Lower lobe of right lung (tissue), 2 donors: ENCODE measurements at regions not wholly inside any gene's neighbourhood (a gene's known extent, or its start where the extent isn't known, plus 50 kb on each side); places are given as distances from the start of the nearest gene placed in this dataset.

Experiments
- ATAC-seq, 2 donors: fragments of 200-7000 bp; cut with Tn5 transposase; one replicate each; pipeline ENCODE4 v1.9.1; 2020 to 2022; ENCODE audit warnings: mild to moderate bottlenecking in 2 of 2, moderate library complexity in 2 of 2
- DNase-seq: peaks from one replicate; pipeline ENCODE4 v3.0.0-alpha.2; 2020
- H3K27ac ChIP-seq: fragments of 200-600 bp; one replicate; pipeline ENCODE4 v1.8.0; 2022
- H3K27me3 ChIP-seq: fragments of 200-600 bp; one replicate; pipeline ENCODE4 v1.8.0; 2022; ENCODE audit warnings: low read depth
- H3K36me3 ChIP-seq: fragments of 200-600 bp; one replicate; pipeline ENCODE4 v1.8.0; 2022; ENCODE audit warnings: mild to moderate bottlenecking
- H3K4me1 ChIP-seq: fragments of 200-600 bp; one replicate; pipeline ENCODE4 v1.8.0; 2022
- H3K4me3 ChIP-seq: fragments of 200-600 bp; one replicate; pipeline ENCODE4 v1.8.0; 2022; ENCODE audit warnings: mild to moderate bottlenecking
- H3K9me3 ChIP-seq: fragments of 200-600 bp; one replicate; pipeline ENCODE4 v1.8.0; 2022
- CTCF ChIP-seq: fragments of 200-600 bp; IDR thresholded peaks from one replicate; pipeline ENCODE4 v1.8.0; 2022; ENCODE audit warnings: antibody characterized with exemption, mild to moderate bottlenecking
- intact Hi-C: fragments of 100-400 bp; cut with DNase I; formaldehyde crosslinking; loops from one replicate; pipeline ENCODE4 v1.11.0; 2022
- donor health status: DM: no; HTN: yes; CAD: no; lungs with severe emphysema.

DNA sequence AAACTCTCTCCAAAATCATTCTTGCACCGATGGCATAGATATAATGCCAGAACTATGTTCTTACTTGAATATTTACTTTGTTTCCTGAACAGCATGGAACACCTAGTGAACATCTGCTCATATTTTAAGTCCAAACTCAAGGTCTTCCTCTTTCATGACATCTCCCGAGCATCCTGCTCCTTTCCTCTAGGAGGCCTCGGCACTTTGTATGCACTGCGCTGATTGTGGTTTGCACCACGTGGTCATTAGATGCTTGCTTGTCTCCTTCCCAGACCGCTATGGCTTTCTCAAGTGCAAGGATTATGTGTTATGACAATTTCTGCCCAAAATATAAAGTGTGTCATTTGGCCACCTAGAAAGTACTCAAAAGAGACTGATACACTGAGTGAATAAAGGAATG lies 912.0 kb downstream of the GALC start:
- Histone ChIP-seq H3K27me3 (no peaks in the 10 kb centered on the region), H3K4me3 (no peak overlapping the region), H3K9me3 (no peaks in the 10 kb centered on the region), H3K4me1 (no peaks in the 10 kb centered on the region), H3K27ac (no peak overlapping the region), H3K36me3 (no peaks in the 10 kb centered on the region)
- no peak for TF ChIP-seq CTCF
- ATAC-seq, result no peak
- no peak for DNase-seq
- intact Hi-C loops, result loop anchor here (5.0 kb wide), 1 partner anchor 216 kb away; no protein-coding TSS in a partner anchor

DNA sequence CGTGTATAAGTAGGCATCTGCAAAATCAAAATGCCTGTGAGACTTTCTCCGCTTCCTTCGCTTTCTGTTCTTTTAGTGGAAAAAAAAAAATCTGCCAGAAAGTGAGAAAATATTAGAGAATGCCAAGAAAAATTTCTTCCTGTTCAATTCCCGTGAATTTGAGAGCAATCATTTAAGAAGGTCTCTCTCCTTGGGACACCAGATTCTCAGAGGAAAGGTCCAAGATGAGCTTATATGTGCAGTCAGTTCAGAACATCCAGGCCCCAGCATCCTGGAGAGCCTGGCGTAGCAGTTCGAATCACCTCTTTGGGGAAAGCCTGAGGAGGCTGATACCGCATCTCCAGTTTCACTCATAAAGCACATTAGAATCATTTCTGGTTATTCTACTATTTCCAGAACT lies 912.8 kb downstream of the GALC start:
- no peak for TF ChIP-seq CTCF
- Histone ChIP-seq H3K27ac (no peak overlapping the region), H3K4me3 (no peak overlapping the region), H3K36me3 (no peaks in the 10 kb centered on the region), H3K9me3 (no peaks in the 10 kb centered on the region), H3K4me1 (no peaks in the 10 kb centered on the region), H3K27me3 (no peaks in the 10 kb centered on the region)
- DNase-seq (no peak), ATAC-seq (no peak)
- intact Hi-C loops, result loop anchor here (5.0 kb wide), 1 partner anchor 217 kb away; no protein-coding TSS in a partner anchor

- Histone ChIP-seq H3K4me1 (no peaks in the 10 kb centered on the region), H3K36me3 (no peaks in the 10 kb centered on the region), H3K9me3 (no peaks in the 10 kb centered on the region), H3K27ac (no peak overlapping the region), H3K4me3 (no peak overlapping the region), H3K27me3 (no peaks in the 10 kb centered on the region)
- TF ChIP-seq CTCF, result no peak
- intact Hi-C loops, result no loop called here
- DNase-seq (no peak), ATAC-seq (no peak)
These were observed 913.6 kb downstream of the GALC start for GRCh38 chr14:87079416-87079815.

- H3K27ac ChIP-seq, result no peak overlapping the region
- intact Hi-C loops, result no loop called here
- TF ChIP-seq CTCF, result no peak
- no peak for ATAC-seq
- H3K9me3 ChIP-seq, result no peaks in the 10 kb centered on the region
- H3K36me3 ChIP-seq, result no peaks in the 10 kb centered on the region
- H3K27me3 ChIP-seq, result no peaks in the 10 kb centered on the region
- no peaks in the 10 kb centered on the region for H3K4me1 ChIP-seq
- no peak for DNase-seq
- no peak overlapping the region for H3K4me3 ChIP-seq
These were observed 916.1 kb downstream of the GALC start for GRCh38 chr14:87076922-87077321.

GRCh38 chr14:87076146-87076545 lies 916.8 kb downstream of the GALC start:
- TF ChIP-seq CTCF, result no peak
- Histone ChIP-seq H3K4me3 (no peak overlapping the region), H3K36me3 (no peaks in the 10 kb centered on the region), H3K4me1 (no peaks in the 10 kb centered on the region), H3K27ac (no peak overlapping the region), H3K9me3 (no peaks in the 10 kb centered on the region), H3K27me3 (no peaks in the 10 kb centered on the region)
- DNase-seq, result no peak
- ATAC-seq, result no peak
- intact Hi-C loops, result no loop called here
